ENCODE measurements at regions not wholly inside any gene's neighbourhood (a gene's known extent, or its start where the extent isn't known, plus 50 kb on each side); places are given as distances from the start of the nearest gene placed in this dataset.

GRCh38 chrX:40385256-40385655 lies 195.5 kb upstream of the ATP6AP2 start:
- H3K36me3 ChIP-seq (ENCODE audit: control insufficient read depth, insufficient read depth, low read length) = no peaks in the 10 kb centered on the region
- no peak for TF ChIP-seq CTCF (IDR thresholded peaks at IDR 0.05; ENCODE audit: insufficient read depth, low read length, poor library complexity, severe bottlenecking)

GRCh38 chrX:40383969-40384368 lies 196.8 kb upstream of the ATP6AP2 start:
- H3K4me3 ChIP-seq (ENCODE audit: low read depth, low read length) = no peak overlapping the region
- H3K27me3 ChIP-seq (ENCODE audit: control insufficient read depth, insufficient read depth, low read length) = no peaks in the 10 kb centered on the region
- no peaks in the 10 kb centered on the region for H3K36me3 ChIP-seq (ENCODE audit: control insufficient read depth, insufficient read depth, low read length)
- peak; percentile 31 for DNase-seq (ENCODE audit: low read depth)
- no peak for TF ChIP-seq CTCF (IDR thresholded peaks at IDR 0.05; ENCODE audit: insufficient read depth, low read length, poor library complexity, severe bottlenecking)

More at GRCh38 chrX:40385256-40385655, 195.5 kb upstream of the ATP6AP2 start:
- Histone ChIP-seq H3K4me3 (ENCODE audit: low read depth, low read length) (no peak overlapping the region), H3K27me3 (ENCODE audit: control insufficient read depth, insufficient read depth, low read length) (no peaks in the 10 kb centered on the region)
- DNase-seq (ENCODE audit: low read depth) = no peak

- no peak for DNase-seq (ENCODE audit: low read depth)
- Histone ChIP-seq H3K4me3 (ENCODE audit: low read depth, low read length) (no peak overlapping the region), H3K36me3 (ENCODE audit: control insufficient read depth, insufficient read depth, low read length) (no peaks in the 10 kb centered on the region), H3K27me3 (ENCODE audit: control insufficient read depth, insufficient read depth, low read length) (no peaks in the 10 kb centered on the region)
- no peak for TF ChIP-seq CTCF (IDR thresholded peaks at IDR 0.05; ENCODE audit: insufficient read depth, low read length, poor library complexity, severe bottlenecking)
These were observed 197.4 kb upstream of the ATP6AP2 start for GRCh38 chrX:40383360-40383759.

GRCh38 chrX:40380655-40381488 lies 199.9 kb upstream of the ATP6AP2 start:
- DNase-seq (ENCODE audit: low read depth) = no peak
- no peak for TF ChIP-seq CTCF (IDR thresholded peaks at IDR 0.05; ENCODE audit: insufficient read depth, low read length, poor library complexity, severe bottlenecking)
- Histone ChIP-seq H3K27me3 (ENCODE audit: control insufficient read depth, insufficient read depth, low read length) (no peaks in the 10 kb centered on the region), H3K36me3 (ENCODE audit: control insufficient read depth, insufficient read depth, low read length) (no peaks in the 10 kb centered on the region), H3K4me3 (ENCODE audit: low read depth, low read length) (no peak overlapping the region)

GRCh38 chrX:40377684-40378083 lies 203.1 kb upstream of the ATP6AP2 start:
- no peak for TF ChIP-seq CTCF (IDR thresholded peaks at IDR 0.05; ENCODE audit: insufficient read depth, low read length, poor library complexity, severe bottlenecking)
- H3K36me3 ChIP-seq (ENCODE audit: control insufficient read depth, insufficient read depth, low read length) = no peaks in the 10 kb centered on the region
- H3K4me3 ChIP-seq (ENCODE audit: low read depth, low read length) = no peak overlapping the region
- H3K27me3 ChIP-seq (ENCODE audit: control insufficient read depth, insufficient read depth, low read length) = no peaks in the 10 kb centered on the region
- no peak for DNase-seq (ENCODE audit: low read depth)

- no peak overlapping the region for H3K4me3 ChIP-seq (ENCODE audit: low read depth, low read length)
- H3K27me3 ChIP-seq (ENCODE audit: control insufficient read depth, insufficient read depth, low read length) = no peaks in the 10 kb centered on the region
- no peaks in the 10 kb centered on the region for H3K36me3 ChIP-seq (ENCODE audit: control insufficient read depth, insufficient read depth, low read length)
- no peak for DNase-seq (ENCODE audit: low read depth)
- no peak for TF ChIP-seq CTCF (IDR thresholded peaks at IDR 0.05; ENCODE audit: insufficient read depth, low read length, poor library complexity, severe bottlenecking)
These were observed 206.3 kb upstream of the ATP6AP2 start for GRCh38 chrX:40374486-40374885.
